Prostate gland (tissue), 2 donors: ENCODE measurements at regions not wholly inside any gene's neighbourhood (a gene's known extent, or its start where the extent isn't known, plus 50 kb on each side); places are given as distances from the start of the nearest gene placed in this dataset.

ENCODE experiments used
- POLR2A ChIP-seq: fragments of 450-650 bp; IDR thresholded peaks from one replicate; pipeline ENCODE4 v1.6.1; 2016; ENCODE audit warnings: antibody characterized with exemption, mild to moderate bottlenecking
- POLR2AphosphoS5 ChIP-seq: sonication (generic); formaldehyde crosslinking; IDR thresholded peaks from one replicate; pipeline ENCODE4 v1.6.1; 2017; ENCODE audit warnings: antibody characterized with exemption
- TF ChIP-seq, protein P1 (sequence below), 4 experiments: fragments of 200-600 bp in 2 of 4; fragments of 450-650 bp in 2 of 4; sonication (generic) in 2 of 4; IDR thresholded peaks; 1 replicate in 3 of 4; 2 replicates in 1 of 4; pipeline ENCODE4 v1.5.1; 2016 to 2019; ENCODE audit warnings: antibody characterized with exemption in 4 of 4, mild to moderate bottlenecking in 2 of 4, moderate library complexity in 2 of 4

GRCh38 chr5:68685863-68686262, 408.0 kb upstream of the SLC30A5 start:
- TF ChIP-seq, protein P1, sequence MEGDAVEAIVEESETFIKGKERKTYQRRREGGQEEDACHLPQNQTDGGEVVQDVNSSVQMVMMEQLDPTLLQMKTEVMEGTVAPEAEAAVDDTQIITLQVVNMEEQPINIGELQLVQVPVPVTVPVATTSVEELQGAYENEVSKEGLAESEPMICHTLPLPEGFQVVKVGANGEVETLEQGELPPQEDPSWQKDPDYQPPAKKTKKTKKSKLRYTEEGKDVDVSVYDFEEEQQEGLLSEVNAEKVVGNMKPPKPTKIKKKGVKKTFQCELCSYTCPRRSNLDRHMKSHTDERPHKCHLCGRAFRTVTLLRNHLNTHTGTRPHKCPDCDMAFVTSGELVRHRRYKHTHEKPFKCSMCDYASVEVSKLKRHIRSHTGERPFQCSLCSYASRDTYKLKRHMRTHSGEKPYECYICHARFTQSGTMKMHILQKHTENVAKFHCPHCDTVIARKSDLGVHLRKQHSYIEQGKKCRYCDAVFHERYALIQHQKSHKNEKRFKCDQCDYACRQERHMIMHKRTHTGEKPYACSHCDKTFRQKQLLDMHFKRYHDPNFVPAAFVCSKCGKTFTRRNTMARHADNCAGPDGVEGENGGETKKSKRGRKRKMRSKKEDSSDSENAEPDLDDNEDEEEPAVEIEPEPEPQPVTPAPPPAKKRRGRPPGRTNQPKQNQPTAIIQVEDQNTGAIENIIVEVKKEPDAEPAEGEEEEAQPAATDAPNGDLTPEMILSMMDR (IDR thresholded peaks at IDR 0.05), result no peak
- TF ChIP-seq POLR2A (no peak), POLR2AphosphoS5 (no peak)
